ENCODE measurements at regions not wholly inside any gene's neighbourhood (a gene's known extent, or its start where the extent isn't known, plus 50 kb on each side); places are given as distances from the start of the nearest gene placed in this dataset.

DNA sequence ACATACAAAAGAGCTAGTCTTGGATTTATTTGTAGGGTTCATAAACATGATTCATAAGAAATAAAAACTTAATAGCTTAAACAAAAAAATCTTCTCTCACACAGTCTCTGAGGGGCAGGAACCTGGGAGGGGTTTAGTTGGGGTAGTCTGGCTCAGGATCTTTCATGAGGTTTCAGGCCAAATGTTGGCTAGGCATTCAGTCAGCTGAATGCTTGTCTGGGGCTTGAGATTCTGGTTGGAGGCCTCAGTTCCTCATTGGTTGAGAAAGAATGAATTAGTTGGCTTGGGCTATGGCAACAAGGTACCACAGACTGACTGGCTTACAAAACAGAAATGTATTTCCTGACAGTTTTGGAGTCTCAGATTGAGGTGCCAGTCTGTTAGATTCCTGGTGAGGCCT lies 74.3 kb downstream of the ANKRD7 start:
- DNase-seq (ENCODE audit: low spot score): no peak

DNA sequence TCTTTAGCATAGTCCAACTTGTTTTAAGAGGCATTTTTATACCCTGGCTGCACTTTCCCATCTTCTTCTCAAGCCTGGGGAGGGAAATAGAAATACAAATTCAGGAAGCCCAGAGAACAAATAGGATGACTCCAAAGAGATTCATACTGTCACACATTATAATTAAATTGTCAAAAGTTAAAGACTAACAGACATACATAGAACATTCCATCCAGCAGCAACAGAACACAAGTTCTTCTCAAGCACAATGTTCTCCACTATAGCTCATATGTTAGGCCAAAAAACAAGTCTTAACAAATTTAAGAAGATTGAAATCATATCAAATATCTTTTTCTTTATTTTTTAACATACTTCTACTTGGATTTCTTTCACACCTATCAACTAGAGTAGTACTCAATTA lies 75.7 kb downstream of the ANKRD7 start:
- no peak for DNase-seq (ENCODE audit: low spot score)

DNA sequence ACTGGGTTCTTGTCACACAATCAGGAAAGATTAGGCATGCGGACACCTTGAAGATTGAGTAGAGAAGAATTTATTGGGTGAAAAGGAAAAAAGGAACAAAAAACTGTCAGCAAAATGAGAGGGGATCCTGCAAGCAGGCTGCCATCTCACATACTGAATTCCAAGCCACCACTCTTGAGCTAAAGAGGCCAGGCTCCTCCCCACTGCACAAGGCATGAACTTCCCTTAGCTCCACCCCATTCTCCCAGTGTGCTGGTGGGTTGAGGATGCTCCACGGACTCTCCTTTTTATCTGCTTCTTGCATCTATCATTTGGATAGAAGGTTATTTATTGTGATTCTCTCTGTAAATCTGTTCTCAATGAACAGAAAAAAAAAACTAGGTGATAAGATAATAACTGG lies 79.6 kb downstream of the ANKRD7 start:
- no peak for DNase-seq (ENCODE audit: low spot score)

DNA sequence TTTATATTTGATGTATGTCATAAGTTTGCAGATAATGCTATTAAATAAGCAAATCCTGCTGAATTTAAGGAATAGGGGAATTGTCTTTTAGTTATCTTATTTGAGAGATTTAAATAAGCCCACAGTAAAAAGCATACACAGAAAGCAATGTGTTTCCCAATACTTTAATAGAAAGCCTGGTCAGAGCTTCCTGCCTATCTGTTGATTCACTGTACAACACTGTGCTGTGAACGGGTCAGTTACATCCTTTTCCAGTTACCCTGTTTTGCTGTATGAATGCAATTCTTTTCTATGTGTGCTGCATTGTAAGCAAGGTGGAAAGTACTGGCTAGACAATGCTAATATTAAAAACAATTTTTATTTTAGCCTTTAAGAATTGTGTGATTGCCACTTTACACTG lies 81.2 kb downstream of the ANKRD7 start:
- no peak for DNase-seq (ENCODE audit: low spot score)

DNA sequence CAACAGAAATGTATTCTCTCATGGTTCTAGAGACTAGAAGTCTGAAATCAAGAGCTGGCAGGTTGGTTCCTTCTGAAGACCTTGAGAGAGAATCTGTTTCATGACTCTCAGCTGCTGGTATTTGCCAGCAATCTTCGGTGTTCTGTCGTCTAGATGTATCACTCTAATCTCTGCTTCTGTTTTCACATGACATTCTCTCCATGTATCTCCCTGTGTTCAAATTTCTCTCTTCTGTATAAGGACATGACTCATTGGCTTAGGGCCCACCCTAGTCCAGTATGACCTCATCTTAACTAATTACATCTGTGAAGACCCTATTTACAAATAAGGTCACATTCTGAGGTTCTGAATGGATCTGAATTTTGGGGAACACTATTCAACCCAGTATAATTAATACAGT lies 82.3 kb downstream of the ANKRD7 start:
- DNase-seq (ENCODE audit: low spot score): no peak

DNA sequence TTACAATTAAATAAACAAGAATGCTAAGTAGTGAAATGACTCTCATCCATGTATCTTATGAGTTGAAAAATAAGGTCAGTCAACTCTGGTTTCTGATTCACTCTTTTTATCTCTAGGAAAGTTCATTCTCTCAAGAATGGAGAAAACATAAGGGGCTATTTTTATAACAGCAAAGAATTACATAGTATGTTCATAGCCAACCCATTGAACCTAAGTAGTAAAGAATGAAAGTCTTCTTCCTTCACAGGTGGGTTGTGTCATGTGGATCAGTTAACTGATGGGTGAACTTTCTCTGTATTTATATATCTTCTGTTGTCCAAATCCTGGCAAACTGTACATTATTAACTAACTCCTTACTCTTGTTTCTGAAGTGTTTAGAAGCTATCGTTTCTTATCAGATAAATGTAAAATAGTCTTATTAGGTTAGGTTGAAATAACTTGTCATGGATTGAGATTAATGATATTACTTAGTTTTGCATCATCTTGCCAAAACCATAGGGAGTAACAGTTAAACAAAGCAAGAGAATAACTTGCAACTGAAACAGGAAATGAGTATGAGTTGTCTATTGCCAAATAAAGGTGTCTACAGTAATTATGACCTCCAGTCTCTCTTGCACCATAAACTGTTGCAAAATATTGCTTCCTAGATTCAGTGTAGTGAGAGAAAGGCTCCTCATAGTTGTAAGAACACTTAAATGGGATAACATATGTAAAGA lies 86.8 kb downstream of the ANKRD7 start:
- DNase-seq (ENCODE audit: low spot score): no peak

DNA sequence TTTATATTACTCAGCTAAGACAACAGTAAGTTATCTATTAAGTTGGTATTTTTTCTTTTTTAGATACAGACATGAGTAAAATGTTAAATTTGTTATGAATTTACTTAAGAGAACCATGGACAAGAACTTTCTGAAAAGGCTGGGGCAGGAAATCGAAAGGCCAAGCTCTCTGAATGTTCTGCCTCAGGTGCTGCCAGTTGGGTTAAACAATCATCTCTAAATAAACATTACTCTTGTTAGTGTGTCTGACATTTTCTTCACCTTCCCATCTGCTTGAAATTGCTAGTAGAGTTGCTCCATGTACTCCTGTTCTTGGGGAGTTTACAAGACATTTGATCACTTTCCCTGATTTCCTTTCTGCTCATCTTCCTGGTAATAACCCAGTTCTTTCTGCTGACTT lies 87.5 kb downstream of the ANKRD7 start:
- no peak for DNase-seq (ENCODE audit: low spot score)

DNA sequence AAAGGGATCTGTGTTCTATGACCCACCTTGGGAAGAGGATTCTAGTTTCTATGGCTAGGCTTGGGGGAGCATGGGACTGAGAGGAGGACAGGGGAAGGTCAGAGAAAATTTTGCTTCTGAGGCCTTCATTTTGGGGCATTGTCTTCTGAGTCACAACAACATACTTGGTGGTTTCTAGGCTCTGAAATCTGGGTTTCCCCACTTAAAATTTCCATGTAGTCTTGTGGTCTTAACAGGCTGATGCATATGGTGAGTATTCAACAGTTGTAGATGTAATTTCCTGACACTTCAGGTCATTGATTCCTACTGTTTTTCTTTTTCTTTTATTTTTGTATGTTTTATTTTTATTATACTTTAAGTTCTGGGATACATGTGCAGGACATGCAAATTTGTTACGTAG lies 88.5 kb downstream of the ANKRD7 start:
- no peak for DNase-seq (ENCODE audit: low spot score)

DNA sequence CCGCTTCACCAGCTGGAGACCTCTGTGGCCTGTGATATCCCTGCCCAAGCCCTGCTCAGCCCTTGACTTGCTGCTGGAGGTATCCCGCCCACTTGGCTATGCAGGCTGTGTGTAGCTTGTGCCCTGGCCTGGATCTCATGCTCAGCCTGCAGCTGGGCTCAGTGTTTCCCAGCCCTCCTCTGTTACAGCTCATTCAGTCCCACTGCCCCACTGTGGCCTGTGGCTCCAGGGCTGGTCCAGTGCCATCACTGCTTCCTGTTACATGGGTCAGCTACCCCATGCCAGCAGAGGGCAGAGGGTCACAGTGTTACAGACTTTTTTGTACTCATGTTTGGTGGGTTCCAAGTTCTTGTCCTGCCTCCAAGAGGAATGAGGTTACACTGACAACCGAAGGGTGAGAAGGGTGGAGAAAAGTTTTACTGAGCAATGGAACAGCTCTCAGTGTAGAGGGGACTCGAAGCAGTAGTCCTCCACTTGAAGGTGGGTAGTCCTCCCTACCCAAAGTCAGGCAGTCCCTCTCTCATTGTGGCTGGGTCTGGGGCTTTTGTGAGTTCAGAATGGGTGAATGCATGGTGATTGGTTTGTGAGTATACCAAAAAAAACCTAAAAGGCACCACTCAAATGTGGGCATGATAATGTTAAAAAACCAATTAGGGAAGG lies 100.4 kb downstream of the ANKRD7 start:
- DNase-seq (ENCODE audit: low spot score): no peak

DNA sequence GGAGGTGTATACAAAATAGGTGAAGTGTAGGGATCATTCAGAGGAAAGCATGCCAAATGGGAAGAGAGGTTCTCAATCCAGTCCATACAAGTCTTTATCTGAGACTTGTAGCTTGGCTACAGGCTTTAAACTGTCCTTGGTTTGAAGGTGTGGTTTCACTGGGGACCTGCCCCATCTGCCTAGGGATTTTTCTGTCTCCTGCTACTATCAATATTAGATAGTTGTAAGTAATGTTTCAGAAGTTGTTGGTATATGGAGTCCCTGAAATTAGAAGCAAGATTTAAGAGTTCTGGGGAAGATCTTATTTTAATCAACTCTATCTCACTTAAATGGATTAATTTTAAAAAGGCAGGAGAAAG lies 100.9 kb downstream of the ANKRD7 start:
- no peak for DNase-seq (ENCODE audit: low spot score)

DNA sequence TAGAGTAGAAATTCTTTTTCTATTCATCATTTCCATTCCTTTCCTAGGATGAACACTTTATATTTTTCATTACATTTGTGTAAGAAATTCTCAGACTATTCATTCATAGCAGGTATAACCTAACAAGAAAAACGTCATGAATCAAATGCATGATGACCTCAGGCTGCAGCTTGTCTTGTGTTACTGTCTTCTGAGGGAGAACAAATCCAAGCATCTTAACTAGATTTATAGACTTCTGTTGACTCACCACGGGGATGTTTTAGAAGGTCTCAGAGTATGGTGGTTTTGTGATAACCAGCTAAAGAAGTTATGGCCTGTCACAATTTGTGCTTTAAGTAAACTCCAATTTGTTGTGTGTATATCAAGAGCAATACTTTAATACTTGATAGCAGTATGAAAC lies 102.7 kb downstream of the ANKRD7 start:
- no peak for DNase-seq (ENCODE audit: low spot score)

DNA sequence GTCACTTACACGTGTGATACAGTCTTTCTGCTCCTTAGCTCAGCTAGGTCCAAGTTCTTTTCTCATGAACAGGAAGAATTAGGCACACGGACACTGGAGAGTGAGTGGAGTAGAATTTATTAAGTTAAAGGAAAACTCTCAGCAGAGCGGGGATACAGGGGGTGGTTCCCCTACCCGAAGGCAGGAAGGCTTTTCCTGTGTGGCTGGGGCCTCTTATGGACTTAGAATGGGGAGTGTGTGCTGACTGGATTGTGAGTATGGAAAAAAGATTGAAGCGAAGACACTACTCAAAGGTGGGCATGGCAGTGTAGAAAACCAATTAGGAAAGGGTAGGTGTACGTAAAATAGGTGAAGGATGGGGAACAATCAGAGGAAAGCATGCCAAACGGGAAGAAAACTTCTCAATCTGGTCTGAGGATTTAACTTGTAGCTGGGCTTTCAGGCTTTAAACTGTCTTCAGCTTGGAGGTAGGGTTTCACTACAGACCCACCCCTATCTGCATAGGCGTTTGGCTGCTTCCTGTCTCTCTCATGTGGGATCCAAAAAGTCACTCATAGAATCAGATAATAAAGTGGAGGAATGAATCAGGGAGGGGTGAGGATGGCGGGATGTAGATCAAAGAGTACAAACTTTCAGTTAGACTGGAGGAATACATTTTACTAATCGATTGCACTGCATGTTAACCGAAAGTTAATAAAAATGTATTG lies 104.2 kb downstream of the ANKRD7 start:
- no peak for DNase-seq (ENCODE audit: low spot score)

DNA sequence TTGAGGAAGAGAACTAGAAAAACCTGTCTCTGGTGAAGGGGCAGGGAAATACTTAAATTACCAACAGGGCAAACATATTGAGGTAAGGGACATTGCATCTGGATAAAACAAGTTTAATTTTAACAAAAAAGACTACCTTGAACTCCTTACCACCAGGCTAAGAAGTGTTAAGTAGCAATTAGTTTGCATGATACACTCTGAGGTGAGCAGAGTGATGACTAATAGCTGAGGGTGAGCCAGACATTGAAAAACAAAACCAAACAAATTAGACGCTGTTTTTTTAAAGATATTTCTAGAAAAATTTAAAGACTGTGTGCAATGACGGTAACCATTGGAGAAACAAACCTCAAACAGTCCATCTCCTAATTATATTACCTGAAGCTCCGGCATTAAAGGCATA lies 105.9 kb downstream of the ANKRD7 start:
- no peak for DNase-seq (ENCODE audit: low spot score)

DNA sequence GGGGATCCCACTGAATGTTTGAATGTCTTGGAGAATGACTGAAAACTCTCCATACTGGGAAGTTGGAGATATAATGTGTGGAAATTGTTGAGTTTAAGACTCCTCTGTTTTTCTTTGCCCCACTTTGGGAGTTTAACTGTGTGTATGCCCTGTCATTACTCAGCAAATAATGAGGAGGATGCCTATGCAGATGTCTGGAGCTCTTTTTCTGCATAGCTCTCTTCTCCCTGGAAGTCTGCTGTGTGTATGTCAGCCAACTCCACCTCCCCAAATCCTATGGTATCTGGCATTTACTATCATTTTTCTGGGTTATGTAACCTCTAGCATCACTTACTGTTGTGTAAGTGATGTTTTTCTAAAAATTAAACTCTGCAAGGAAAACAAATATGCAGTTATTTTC lies 122.2 kb downstream of the ANKRD7 start:
- no peak for DNase-seq (ENCODE audit: low spot score)

DNA sequence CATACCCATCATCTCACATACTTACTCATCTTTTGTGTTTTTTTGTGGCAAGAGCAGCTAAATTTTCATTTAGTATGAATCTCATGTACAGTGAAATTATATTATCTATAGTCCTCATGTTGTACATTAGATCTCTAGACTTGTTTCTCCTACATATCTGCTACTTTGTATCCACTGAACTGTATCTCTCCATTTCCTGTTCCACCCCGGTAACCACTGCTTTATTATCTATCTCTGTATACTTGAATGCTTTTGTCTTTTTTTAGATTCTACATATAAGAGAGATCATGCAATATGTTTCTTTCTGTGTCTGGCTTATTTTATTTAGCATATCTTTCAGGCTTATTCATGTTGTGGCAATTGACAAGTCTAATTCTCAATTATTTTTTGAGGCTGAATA lies 125.1 kb downstream of the ANKRD7 start:
- DNase-seq (ENCODE audit: low spot score): no peak

DNA sequence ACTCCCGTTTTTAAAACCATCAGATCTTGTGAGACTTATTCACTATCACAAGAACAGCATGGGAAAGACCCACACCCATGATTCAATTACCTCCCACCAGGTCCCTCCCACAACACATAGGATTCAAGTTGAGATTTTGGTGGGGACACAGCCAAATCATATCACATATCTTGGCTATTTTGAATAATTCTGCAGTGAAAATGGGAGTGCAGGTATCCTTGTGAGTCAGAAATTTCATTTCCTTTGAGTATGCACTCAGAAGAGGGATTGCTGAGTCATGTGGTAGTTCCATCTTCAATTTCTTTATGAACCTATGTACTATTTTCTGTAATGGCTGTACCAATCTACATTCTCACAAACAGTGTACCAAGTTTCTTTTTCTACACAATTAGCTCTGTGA lies 125.8 kb downstream of the ANKRD7 start:
- DNase-seq (ENCODE audit: low spot score): no peak

DNA sequence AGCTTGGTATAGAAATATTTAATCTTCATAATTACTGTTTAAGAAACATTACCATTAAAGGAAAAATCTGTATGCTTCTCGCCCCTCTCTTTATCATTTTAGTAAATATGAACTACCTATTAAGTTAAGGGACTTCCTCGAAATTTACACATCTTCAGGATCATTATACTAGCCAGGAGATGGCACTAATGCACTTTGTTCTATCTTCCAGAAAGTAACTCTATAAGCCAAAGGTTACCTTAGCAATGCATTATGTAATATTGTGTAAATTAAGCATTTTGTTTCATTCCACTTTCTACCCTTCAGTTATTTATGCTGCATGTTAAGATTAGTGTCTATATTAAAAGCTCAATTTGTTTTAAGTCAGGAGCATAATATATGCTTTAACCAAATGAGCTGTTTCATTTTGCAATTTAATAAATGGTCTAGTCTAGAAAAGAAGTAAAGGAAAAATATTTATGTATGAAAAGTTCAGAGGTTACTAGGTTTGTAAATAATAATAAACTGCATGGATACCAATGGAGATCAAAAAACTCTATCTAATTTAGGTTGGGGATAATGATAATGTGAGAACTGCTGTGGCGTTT lies 128.5 kb downstream of the ANKRD7 start:
- DNase-seq (ENCODE audit: low spot score): peak; percentile 34

DNA sequence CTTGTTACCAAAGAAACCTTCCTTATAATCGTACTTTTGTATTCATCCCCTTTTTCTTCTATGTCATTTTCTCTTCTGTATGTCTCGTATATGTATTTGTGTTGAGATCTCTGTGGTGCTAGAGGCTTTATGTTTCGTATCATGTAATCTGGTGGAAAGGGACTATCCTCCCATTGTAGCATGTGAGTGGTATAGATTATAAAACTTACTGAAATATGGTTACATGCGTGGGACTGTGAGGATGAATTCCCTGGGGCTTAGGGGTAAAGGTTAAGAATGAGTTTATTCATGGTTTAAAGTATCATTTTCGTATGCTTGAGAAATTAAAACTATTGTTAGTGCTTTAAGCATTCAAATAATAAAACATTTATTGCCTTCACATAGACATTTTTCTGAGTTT lies 141.9 kb downstream of the ANKRD7 start:
- no peak for DNase-seq (ENCODE audit: low spot score)

DNA sequence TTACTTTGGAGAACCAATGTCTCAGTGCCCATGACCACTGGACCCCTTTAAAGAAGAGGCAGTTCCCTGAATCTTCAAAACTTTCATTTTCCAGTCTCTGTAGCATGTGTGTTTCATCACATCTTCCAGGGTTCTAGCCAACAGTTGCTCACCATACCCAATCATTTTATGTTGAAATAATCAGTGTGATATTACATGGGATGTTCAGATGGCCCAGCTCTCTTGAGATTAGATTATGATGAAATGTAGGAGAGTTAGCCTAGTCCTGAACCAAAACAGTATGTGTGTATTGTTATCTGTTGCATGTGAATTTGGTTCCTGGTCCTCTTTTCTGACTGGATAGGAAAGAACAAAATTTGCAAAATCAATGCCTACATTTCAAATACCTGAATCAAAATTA lies 144.5 kb downstream of the ANKRD7 start:
- DNase-seq (ENCODE audit: low spot score): no peak

DNA sequence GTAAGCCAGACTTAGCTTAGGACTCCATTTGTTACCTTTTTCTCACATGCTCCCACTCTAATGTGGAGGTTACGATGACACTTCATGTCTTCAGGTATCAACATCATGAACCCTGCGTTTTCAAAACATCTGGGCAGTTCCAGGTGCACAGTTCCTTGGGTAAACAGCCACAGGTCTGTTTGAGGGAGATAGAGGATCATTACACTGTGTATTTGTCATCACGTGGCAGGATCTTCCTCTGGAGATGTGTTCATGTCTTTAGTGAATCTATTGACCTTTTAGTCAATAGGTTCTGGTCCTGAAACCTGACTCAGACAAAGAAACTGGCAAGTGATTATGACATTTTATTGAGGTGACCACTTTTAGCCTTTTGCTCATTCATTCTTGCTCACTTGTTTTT lies 145.5 kb downstream of the ANKRD7 start:
- no peak for DNase-seq (ENCODE audit: low spot score)

DNA sequence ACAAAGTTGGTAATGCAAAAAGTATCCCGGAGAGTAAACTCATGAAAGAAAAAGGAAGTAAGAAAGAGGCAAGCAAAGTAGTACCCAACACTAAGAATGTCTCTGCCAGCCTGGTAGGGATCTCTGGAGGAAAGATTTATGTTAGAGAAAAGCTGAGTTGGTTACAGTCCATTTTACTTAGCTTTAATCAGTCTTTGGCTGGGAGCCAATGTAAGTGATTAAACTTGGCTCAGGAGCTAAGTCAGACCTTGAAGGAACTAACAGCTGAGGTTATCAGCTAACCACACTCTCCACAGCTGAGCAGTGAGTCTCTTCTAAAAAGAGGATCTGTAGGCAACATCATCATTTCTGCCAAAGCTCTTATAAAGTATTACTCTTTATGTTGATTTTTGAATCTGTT lies 148.0 kb downstream of the ANKRD7 start:
- DNase-seq (ENCODE audit: low spot score): no peak

DNA sequence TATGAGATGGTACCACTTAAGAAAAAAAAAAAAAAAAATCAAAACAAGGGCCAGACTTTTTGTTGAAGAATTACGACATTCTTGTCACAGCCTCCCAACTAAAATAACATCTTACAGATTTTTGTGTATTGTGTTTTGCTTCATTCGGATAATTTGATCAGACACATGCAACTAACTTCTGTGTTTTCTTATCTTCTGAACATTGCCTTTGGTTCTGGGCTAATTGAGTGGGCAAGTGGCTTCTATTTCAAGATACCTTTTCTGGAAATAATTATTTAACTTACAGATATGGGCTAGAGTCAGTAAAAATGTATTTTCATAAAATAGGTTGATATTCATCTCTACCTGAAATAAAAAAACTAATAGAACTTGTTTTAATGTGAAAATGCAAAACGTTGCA lies 165.1 kb downstream of the ANKRD7 start:
- DNase-seq (ENCODE audit: low spot score): no peak

DNA sequence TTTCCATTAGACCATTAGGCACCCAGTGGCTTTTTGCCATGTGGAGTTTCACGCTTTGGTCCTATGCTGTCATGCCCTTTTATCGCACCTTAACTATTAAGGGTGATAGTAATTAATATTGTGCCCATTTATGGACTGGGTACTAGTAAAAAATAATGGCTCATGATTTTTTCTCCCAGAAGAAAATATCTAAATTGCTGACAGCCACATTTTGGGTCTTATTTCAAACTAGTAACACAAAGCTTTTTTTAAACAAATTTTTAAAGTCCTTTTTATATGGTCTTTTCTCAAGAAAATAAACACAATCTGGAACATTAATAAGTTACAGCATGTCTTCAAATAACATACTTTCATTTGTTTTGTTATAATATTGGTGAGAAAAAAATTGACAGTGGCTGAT lies 179.7 kb downstream of the ANKRD7 start:
- DNase-seq (ENCODE audit: low spot score): no peak

Measured in COLO829 (cell line).